Neural cell (in vitro differentiated cells): ENCODE measurements at regions not wholly inside any gene's neighbourhood (a gene's known extent, or its start where the extent isn't known, plus 50 kb on each side); places are given as distances from the start of the nearest gene placed in this dataset.

Experiments used
- EP300 ChIP-seq: fragments of 450-650 bp; conservative IDR thresholded peaks from 2 replicates; pipeline ENCODE4 v1.6.1; 2014; ENCODE audit warnings: antibody characterized with exemption, mild to moderate bottlenecking, moderate library complexity; ENCODE audit not compliant: poor library complexity, severe bottlenecking
- EZH2 ChIP-seq: fragments of 200-600, 300-800 bp; shearing (Covaris generic), sonication (generic); IDR thresholded peaks from 2 replicates; pipeline ENCODE4 v1.6.1; 2014; ENCODE audit warnings: antibody characterized with exemption, low read length, borderline replicate concordance, mild to moderate bottlenecking; ENCODE audit not compliant: insufficient read depth, poor library complexity, severe bottlenecking
- POLR2AphosphoS5 ChIP-seq: IDR thresholded peaks from 2 replicates; pipeline ENCODE4 v1.6.1; 2012
- SMC3 ChIP-seq: fragments of 450-650 bp; conservative IDR thresholded peaks from 2 replicates; pipeline ENCODE4 v1.6.1; 2014; ENCODE audit warnings: antibody characterized with exemption, mild to moderate bottlenecking, moderate library complexity; ENCODE audit not compliant: poor library complexity
- TAF1 ChIP-seq: IDR thresholded peaks from 2 replicates; pipeline ENCODE4 v1.6.1; 2012; ENCODE audit warnings: low read depth
- TF ChIP-seq, protein P1 (sequence below): fragments of 450-650 bp; IDR thresholded peaks from 2 replicates; pipeline ENCODE4 v1.5.1; 2014; ENCODE audit warnings: antibody characterized with exemption, mild to moderate bottlenecking, moderate library complexity; ENCODE audit not compliant: poor library complexity, severe bottlenecking

DNA sequence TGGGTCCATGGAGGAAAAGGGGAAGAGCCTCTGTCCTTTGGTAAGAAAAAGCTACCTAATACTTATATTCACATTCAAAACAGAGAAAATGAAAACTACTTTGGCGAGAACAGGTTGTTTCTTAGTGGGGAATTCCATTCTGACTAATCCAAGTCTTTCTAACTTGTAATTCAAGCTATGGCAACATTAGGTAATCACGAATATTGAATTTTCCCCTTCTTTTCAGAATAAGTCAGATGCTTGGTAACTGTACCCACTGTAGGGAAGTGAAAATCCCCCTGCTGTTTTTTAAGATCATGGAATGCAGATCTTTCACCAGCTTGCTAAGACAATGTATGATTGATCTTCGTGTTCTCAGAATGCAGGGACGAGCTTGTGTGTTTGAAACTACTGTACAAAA is 384.4 kb downstream of the TCERG1L start:
- TF ChIP-seq, protein P1, sequence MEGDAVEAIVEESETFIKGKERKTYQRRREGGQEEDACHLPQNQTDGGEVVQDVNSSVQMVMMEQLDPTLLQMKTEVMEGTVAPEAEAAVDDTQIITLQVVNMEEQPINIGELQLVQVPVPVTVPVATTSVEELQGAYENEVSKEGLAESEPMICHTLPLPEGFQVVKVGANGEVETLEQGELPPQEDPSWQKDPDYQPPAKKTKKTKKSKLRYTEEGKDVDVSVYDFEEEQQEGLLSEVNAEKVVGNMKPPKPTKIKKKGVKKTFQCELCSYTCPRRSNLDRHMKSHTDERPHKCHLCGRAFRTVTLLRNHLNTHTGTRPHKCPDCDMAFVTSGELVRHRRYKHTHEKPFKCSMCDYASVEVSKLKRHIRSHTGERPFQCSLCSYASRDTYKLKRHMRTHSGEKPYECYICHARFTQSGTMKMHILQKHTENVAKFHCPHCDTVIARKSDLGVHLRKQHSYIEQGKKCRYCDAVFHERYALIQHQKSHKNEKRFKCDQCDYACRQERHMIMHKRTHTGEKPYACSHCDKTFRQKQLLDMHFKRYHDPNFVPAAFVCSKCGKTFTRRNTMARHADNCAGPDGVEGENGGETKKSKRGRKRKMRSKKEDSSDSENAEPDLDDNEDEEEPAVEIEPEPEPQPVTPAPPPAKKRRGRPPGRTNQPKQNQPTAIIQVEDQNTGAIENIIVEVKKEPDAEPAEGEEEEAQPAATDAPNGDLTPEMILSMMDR, result no peak
- no peak for TF ChIP-seq SMC3
- TF ChIP-seq POLR2AphosphoS5, result no peak
- TF ChIP-seq EZH2, result no peak
- no peak for TF ChIP-seq EP300
- TF ChIP-seq TAF1, result no peak
